Body of pancreas (tissue), 4 donors: ENCODE measurements at regions not wholly inside any gene's neighbourhood (a gene's known extent, or its start where the extent isn't known, plus 50 kb on each side); places are given as distances from the start of the nearest gene placed in this dataset.

Experiments used
- CTCF ChIP-seq, 7 experiments: fragments of 450-650 bp in 4 of 7; fragments of 200-600 bp in 3 of 7; sonication (generic) in 3 of 7; IDR thresholded peaks; one replicate each; pipeline ENCODE4 v1.5.1; 2016 to 2019; ENCODE audit warnings: antibody characterized with exemption in 7 of 7
- POLR2A ChIP-seq, 3 donors: fragments of 450-650 bp; IDR thresholded peaks; one replicate each; pipeline ENCODE4 v1.6.1; 2016; ENCODE audit warnings: antibody characterized with exemption in 3 of 3, mild to moderate bottlenecking in 2 of 3

- TF ChIP-seq CTCF (IDR thresholded peaks at IDR 0.05) (no peak), POLR2A (IDR thresholded peaks at IDR 0.05) (no peak)
Observed at GRCh38 chr12:127260999-127261398, 1006.0 kb upstream of the TMEM132C start.
